ENCODE measurements at regions not wholly inside any gene's neighbourhood (a gene's known extent, or its start where the extent isn't known, plus 50 kb on each side); places are given as distances from the start of the nearest gene placed in this dataset.
"Not testable (repeated sequence)": the region's sequence is repeated elsewhere in the genome, so short reads cannot be mapped to it uniquely, and the experiment has no call there.

- not testable (repeated sequence) for TF ChIP-seq EZH2phosphoT487 (conservative IDR thresholded peaks at IDR 0.05; ENCODE audit: low read length); CTCF (IDR thresholded peaks at IDR 0.05; ENCODE audit: insufficient read depth, low read length, poor library complexity, severe bottlenecking)
Observed at GRCh38 chr16:31692338-31692737, 164.6 kb downstream of the AHSP start.

All from SU-DHL-6 (cell line).